ENCODE measurements at regions not wholly inside any gene's neighbourhood (a gene's known extent, or its start where the extent isn't known, plus 50 kb on each side); places are given as distances from the start of the nearest gene placed in this dataset.

- H3K4me3 ChIP-seq (ENCODE audit: insufficient read depth, low read depth, low read length): no peak overlapping the region
- no peaks in the 10 kb centered on the region for H3K9me1 ChIP-seq (ENCODE audit: insufficient read depth, low read length)
- no peak overlapping the region for H2BK120ac ChIP-seq (ENCODE audit: low read depth, low read length)
- H3K9me3 ChIP-seq (ENCODE audit: control insufficient read depth, insufficient read depth, low read length): no peaks in the 10 kb centered on the region
- no peak overlapping the region for H2AFZ ChIP-seq (replicated peaks; ENCODE audit: low read length, poor library complexity)
- H3K27me3 ChIP-seq (ENCODE audit: control insufficient read depth, insufficient read depth, low read length): no peaks in the 10 kb centered on the region
- no peak overlapping the region for H3K23ac ChIP-seq (ENCODE audit: low read depth, low read length)
- ATAC-seq (ENCODE audit: low read depth) (no peak; the same call in 1 of the 2 replicates), DNase-seq (peak; percentile 38)
- H3K4me1 ChIP-seq (ENCODE audit: control insufficient read depth, insufficient read depth, low read length): no peaks in the 10 kb centered on the region
- dilution Hi-C loops (cut with HindIII; ENCODE audit: low sequenced_read_pairs, unreplicated experiment) (no loop called here), in situ Hi-C loops (cut with MboI; ENCODE audit: low sequenced_read_pairs) (no loop called here), intact Hi-C loops (cut with micrococcal nuclease) (no loop called here)
- WGBS, 2 experiments (ENCODE audit: extremely low coverage in 2 of 2, insufficient read length in 1 of 2): no CpG with 5 or more reads among the region's 4 CpGs
- no peak overlapping the region for H3K18ac ChIP-seq (ENCODE audit: low read depth, low read length)
- H2BK15ac ChIP-seq (ENCODE audit: low read depth, low read length): no peak overlapping the region
- no peak overlapping the region for H3K56ac ChIP-seq (ENCODE audit: extremely low read depth, insufficient read depth, low read length)
- no peak overlapping the region for H3K9ac ChIP-seq (ENCODE audit: low read depth, low read length)
- H3K27ac ChIP-seq (ENCODE audit: insufficient read depth, low read length): no peak overlapping the region
- no peak overlapping the region for H2BK5ac ChIP-seq (ENCODE audit: low read depth, low read length, poor library complexity, severe bottlenecking)
- no peak overlapping the region for H4K8ac ChIP-seq (ENCODE audit: low read depth in 2 of 2, low read length in 2 of 2)
- H3K36me3 ChIP-seq (ENCODE audit: control insufficient read depth, insufficient read depth, low read length): no peaks in the 10 kb centered on the region
- CTCF ChIA-PET: interaction anchor here (0.7 kb wide), 1 partner anchor 14 kb away, joined by 3 read pairs; no protein-coding TSS in a partner anchor
- no peaks in the 10 kb centered on the region for H4K20me1 ChIP-seq (ENCODE audit: insufficient read depth, low read length)
- H2AK5ac ChIP-seq (ENCODE audit: low read depth, low read length): no peak overlapping the region
- POLR2A ChIA-PET (ENCODE audit: unreplicated experiment): no interaction called here
- H4K5ac ChIP-seq (ENCODE audit: low read depth, low read length): no peak overlapping the region
- no peak overlapping the region for H3K4me2 ChIP-seq (ENCODE audit: low read depth, low read length)
- H3K79me1 ChIP-seq (ENCODE audit: low read depth in 1 of 2, low read length in 2 of 2): no peaks in the 10 kb centered on the region
- BruUV-seq (replicated peaks): no TSS peak
- no peak overlapping the region for H4K91ac ChIP-seq (ENCODE audit: insufficient read depth, low read depth, low read length)
- H3K4ac ChIP-seq (ENCODE audit: low read depth, low read length): no peak overlapping the region
- no peak overlapping the region for H2AK9ac ChIP-seq (replicated peaks; ENCODE audit: low read depth, low read length, poor library complexity)
- TF ChIP-seq BHLHE40 (IDR thresholded peaks at IDR 0.05; ENCODE audit: low read depth, low read length): no peak
- no peak for TF ChIP-seq MAFK (IDR thresholded peaks at IDR 0.05; ENCODE audit: low read depth, low read length)
- TF ChIP-seq RAD21 (IDR thresholded peaks at IDR 0.05; ENCODE audit: low read length): no peak
- TF ChIP-seq NFE2L2 (IDR thresholded peaks at IDR 0.05; ENCODE audit: low read depth, low read length): no peak
- TF ChIP-seq RCOR1 (IDR thresholded peaks at IDR 0.05; ENCODE audit: insufficient replicate concordance, low read length): no peak
- TF ChIP-seq CTCF (conservative IDR thresholded peaks at IDR 0.05; ENCODE audit: low read depth, low read length): no peak
- no peak for TF ChIP-seq CEBPB (IDR thresholded peaks at IDR 0.05; ENCODE audit: low read depth, low read length)
- TF ChIP-seq SMC3 (IDR thresholded peaks at IDR 0.05; ENCODE audit: low read depth, low read length): no peak
- TF ChIP-seq RFX5 (IDR thresholded peaks at IDR 0.05; ENCODE audit: low read depth, low read length): no peak
- no peak for TF ChIP-seq POLR2A (IDR thresholded peaks at IDR 0.05; ENCODE audit: low read depth, low read length)
- no peak for TF ChIP-seq ELK1 (IDR thresholded peaks at IDR 0.05; ENCODE audit: borderline replicate concordance, low read depth, low read length)
- TF ChIP-seq CHD1 (IDR thresholded peaks at IDR 0.05; ENCODE audit: low read depth, low read length): no peak
- TF ChIP-seq MAZ (IDR thresholded peaks at IDR 0.05; ENCODE audit: borderline replicate concordance, low read depth, low read length): no peak
- TF ChIP-seq MXI1 (IDR thresholded peaks at IDR 0.05; ENCODE audit: borderline replicate concordance, low read depth, low read length): no peak
- no peak overlapping the region for H2BK20ac ChIP-seq (ENCODE audit: low read depth, low read length)
- no peak overlapping the region for H3K14ac ChIP-seq (replicated peaks; ENCODE audit: low read depth, low read length)
These were observed 198.7 kb upstream of the ADAMTS3 start for GRCh38 chr4:72767618-72768302.

Data from IMR-90 (cell line).